GM12878 (cell line): ENCODE measurements at regions not wholly inside any gene's neighbourhood (a gene's known extent, or its start where the extent isn't known, plus 50 kb on each side); places are given as distances from the start of the nearest gene placed in this dataset.
A peak's percentile ranks its signal among the peaks of the same experiment; 100 is the strongest.

Source experiments
- ASH2L ChIP-seq: fragments of 300-600, 200-600 bp; sonication (generic); IDR thresholded peaks from 2 replicates; pipeline ENCODE4 v1.6.1; 2017; ENCODE audit warnings: low read depth, mild to moderate bottlenecking, borderline replicate concordance
- ATF2 ChIP-seq: IDR thresholded peaks from 2 replicates; pipeline ENCODE4 v1.6.1; 2012; ENCODE audit warnings: low read length, inconsistent platforms
- BCL11A ChIP-seq: IDR thresholded peaks from 2 replicates; pipeline ENCODE4 v1.6.1; 2011; ENCODE audit warnings: low read depth, low read length
- BMI1 ChIP-seq: fragments of 450-650 bp; IDR thresholded peaks from 2 replicates; pipeline ENCODE4 v1.6.1; 2016; ENCODE audit warnings: mild to moderate bottlenecking, moderate library complexity, borderline replicate concordance
- CEBPZ ChIP-seq: fragments of 150-350 bp; IDR thresholded peaks from 2 replicates; pipeline ENCODE4 v1.6.1; 2016; ENCODE audit warnings: low read depth, low read length
- CREM ChIP-seq: IDR thresholded peaks from 2 replicates; pipeline ENCODE4 v1.6.1; 2014; ENCODE audit warnings: antibody characterized with exemption, low read depth
- DPF2 ChIP-seq: fragments of 450-650 bp; IDR thresholded peaks from 2 replicates; pipeline ENCODE4 v1.6.1; 2017; ENCODE audit warnings: mild to moderate bottlenecking
- HCFC1 ChIP-seq: fragments of 150-350 bp; IDR thresholded peaks from 2 replicates; pipeline ENCODE4 v1.6.1; 2014; ENCODE audit warnings: low read length
- HSF1 ChIP-seq: fragments of 150-350 bp; IDR thresholded peaks from 2 replicates; pipeline ENCODE4 v1.6.1; 2014; ENCODE audit warnings: mild to moderate bottlenecking, low read depth, low read length
- SMAD5 ChIP-seq: IDR thresholded peaks from 2 replicates; pipeline ENCODE4 v1.6.1; 2016; ENCODE audit warnings: antibody characterized with exemption, low read depth
- SMC3 ChIP-seq: IDR thresholded peaks from 2 replicates; pipeline ENCODE4 v1.6.1; 2011; ENCODE audit warnings: low read length, improper control_type of control experiment, borderline replicate concordance
- SREBF1 ChIP-seq: IDR thresholded peaks from 2 replicates; pipeline ENCODE4 v1.6.1; 2012; ENCODE audit warnings: mild to moderate bottlenecking, low read length
- TCF7 ChIP-seq: IDR thresholded peaks from 2 replicates; pipeline ENCODE4 v1.6.1; 2014; ENCODE audit warnings: antibody characterized with exemption, borderline replicate concordance
- ZBTB33 ChIP-seq: fragments of 450-650 bp; IDR thresholded peaks from 2 replicates; pipeline ENCODE4 v1.6.1; 2017; ENCODE audit warnings: mild to moderate bottlenecking
- ZNF207 ChIP-seq: fragments of 450-650 bp; IDR thresholded peaks from 2 replicates; pipeline ENCODE4 v1.6.1; 2014; ENCODE audit warnings: antibody characterized with exemption, mild to moderate bottlenecking, borderline replicate concordance
- TF ChIP-seq, protein P1 (sequence below): fragments of 450-650 bp; formaldehyde crosslinking; IDR thresholded peaks from 2 replicates; pipeline ENCODE4 v1.4.0; 2020; ENCODE audit warnings: mild to moderate bottlenecking, moderate library complexity
- TF ChIP-seq, protein P2 (sequence below): IDR thresholded peaks from 2 replicates; pipeline ENCODE4 v1.6.1; 2011; ENCODE audit warnings: borderline replicate concordance, low read depth, mild to moderate bottlenecking, moderate library complexity, low read length; ENCODE audit not compliant: insufficient read depth, poor library complexity, severe bottlenecking

DNA sequence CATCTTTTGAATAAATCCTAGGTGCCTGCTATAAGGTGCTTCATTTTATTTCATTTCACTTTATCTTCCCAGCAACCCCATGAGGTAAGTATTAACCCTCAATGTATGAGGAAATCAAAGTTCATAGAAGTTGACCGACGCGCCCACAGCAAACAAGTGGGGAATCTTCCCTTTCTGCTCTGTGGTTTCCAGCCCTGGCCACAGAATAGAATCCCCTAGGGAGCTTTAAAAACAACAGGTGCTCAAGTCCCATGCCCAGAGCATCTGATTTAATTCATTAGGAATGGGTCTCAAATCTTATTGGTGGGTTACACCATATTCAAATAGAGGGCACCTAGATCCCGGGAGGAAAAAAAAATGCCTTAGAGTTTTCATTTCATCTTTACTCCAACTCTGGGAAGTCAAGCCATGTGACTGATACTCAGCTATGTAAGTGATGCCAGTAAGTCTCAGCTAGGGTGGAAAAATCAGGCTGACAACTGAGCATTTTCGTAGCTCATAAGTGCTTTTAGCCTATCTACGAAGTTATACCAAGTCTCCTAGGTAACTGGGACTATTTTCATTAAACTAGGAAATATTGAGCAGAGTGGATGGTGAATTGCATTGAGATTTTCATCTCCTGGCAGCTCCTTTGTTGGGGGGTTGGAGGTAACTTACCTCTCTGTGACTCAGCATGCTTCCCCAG lies 353.4 kb upstream of the SLC30A5 start (continued):
- TF ChIP-seq BCL11A: 0 out of 2 replicates have a peak, but pooled peaks have one; percentile 44
- no peak for TF ChIP-seq CEBPZ
- TF ChIP-seq SMC3: no peak
- TF ChIP-seq ZBTB33: no peak
- TF ChIP-seq ATF2: peak; percentile 30; the same call in 1 of the 2 replicates
- TF ChIP-seq DPF2: 0 out of 2 replicates have a peak, but pooled peaks have one; percentile 44
- no peak for TF ChIP-seq ZNF207
- TF ChIP-seq BMI1: no peak
- TF ChIP-seq CREM: no peak
- TF ChIP-seq HSF1: no peak
- TF ChIP-seq SMAD5: no peak
- no peak for TF ChIP-seq ASH2L
- TF ChIP-seq, protein P1, sequence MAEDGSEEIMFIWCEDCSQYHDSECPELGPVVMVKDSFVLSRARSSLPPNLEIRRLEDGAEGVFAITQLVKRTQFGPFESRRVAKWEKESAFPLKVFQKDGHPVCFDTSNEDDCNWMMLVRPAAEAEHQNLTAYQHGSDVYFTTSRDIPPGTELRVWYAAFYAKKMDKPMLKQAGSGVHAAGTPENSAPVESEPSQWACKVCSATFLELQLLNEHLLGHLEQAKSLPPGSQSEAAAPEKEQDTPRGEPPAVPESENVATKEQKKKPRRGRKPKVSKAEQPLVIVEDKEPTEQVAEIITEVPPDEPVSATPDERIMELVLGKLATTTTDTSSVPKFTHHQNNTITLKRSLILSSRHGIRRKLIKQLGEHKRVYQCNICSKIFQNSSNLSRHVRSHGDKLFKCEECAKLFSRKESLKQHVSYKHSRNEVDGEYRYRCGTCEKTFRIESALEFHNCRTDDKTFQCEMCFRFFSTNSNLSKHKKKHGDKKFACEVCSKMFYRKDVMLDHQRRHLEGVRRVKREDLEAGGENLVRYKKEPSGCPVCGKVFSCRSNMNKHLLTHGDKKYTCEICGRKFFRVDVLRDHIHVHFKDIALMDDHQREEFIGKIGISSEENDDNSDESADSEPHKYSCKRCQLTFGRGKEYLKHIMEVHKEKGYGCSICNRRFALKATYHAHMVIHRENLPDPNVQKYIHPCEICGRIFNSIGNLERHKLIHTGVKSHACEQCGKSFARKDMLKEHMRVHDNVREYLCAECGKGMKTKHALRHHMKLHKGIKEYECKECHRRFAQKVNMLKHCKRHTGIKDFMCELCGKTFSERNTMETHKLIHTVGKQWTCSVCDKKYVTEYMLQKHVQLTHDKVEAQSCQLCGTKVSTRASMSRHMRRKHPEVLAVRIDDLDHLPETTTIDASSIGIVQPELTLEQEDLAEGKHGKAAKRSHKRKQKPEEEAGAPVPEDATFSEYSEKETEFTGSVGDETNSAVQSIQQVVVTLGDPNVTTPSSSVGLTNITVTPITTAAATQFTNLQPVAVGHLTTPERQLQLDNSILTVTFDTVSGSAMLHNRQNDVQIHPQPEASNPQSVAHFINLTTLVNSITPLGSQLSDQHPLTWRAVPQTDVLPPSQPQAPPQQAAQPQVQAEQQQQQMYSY: no peak
- no peak for TF ChIP-seq HCFC1
- peak; percentile 44; the same call in 1 of the 2 replicates for TF ChIP-seq TCF7
- TF ChIP-seq, protein P2, sequence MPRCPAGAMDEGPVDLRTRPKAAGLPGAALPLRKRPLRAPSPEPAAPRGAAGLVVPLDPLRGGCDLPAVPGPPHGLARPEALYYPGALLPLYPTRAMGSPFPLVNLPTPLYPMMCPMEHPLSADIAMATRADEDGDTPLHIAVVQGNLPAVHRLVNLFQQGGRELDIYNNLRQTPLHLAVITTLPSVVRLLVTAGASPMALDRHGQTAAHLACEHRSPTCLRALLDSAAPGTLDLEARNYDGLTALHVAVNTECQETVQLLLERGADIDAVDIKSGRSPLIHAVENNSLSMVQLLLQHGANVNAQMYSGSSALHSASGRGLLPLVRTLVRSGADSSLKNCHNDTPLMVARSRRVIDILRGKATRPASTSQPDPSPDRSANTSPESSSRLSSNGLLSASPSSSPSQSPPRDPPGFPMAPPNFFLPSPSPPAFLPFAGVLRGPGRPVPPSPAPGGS: peak; percentile 63
- no peak for TF ChIP-seq SREBF1
